ENCODE measurements at regions not wholly inside any gene's neighbourhood (a gene's known extent, or its start where the extent isn't known, plus 50 kb on each side); places are given as distances from the start of the nearest gene placed in this dataset.

- Histone ChIP-seq H3K9ac (no peak overlapping the region), H3K9me2 (no peaks in the 10 kb centered on the region), H2AFZ (ENCODE audit: low read depth) (no peak overlapping the region), H3F3A (replicated peaks; ENCODE audit: insufficient read depth) (no peaks in the 10 kb centered on the region), H3K9me3 (no peaks in the 10 kb centered on the region), H3K27me3 (ENCODE audit: insufficient read depth) (no peaks in the 10 kb centered on the region), H3K4me2 (no peak overlapping the region), H3K79me2 (ENCODE audit: insufficient read depth) (no peaks in the 10 kb centered on the region), H3K4me3 (ENCODE audit: low read depth in 2 of 2, low read length in 1 of 2) (no peak overlapping the region), H3K4me1 (ENCODE audit: control insufficient read depth in 1 of 2, insufficient read depth in 2 of 2, low read depth in 1 of 2, low read length in 1 of 2) (no peaks in the 10 kb centered on the region), H3K36me3 (replicated peaks in 1 of 2; ENCODE audit: control insufficient read depth in 1 of 2, insufficient read depth in 2 of 2, low read length in 1 of 2) (no peaks in the 10 kb centered on the region), H3K27ac (ENCODE audit: low read depth in 2 of 2, low read length in 1 of 2) (no peak overlapping the region), H4K20me1 (ENCODE audit: insufficient read depth) (no peaks in the 10 kb centered on the region)
- 4% methylated on average over 1 of the region's 1 CpG for WGBS (ENCODE audit: low lambda C conversion rate)
- no peak for DNase-seq
- ChIA-PET POLR2A (no interaction called here), CTCF (no interaction called here)
- no peak for TF ChIP-seq RXRA (IDR thresholded peaks at IDR 0.05; ENCODE audit: borderline replicate concordance, low read depth)
- TF ChIP-seq MAX (IDR thresholded peaks at IDR 0.05; ENCODE audit: low read depth), result no peak
- TF ChIP-seq SMC3 (IDR thresholded peaks at IDR 0.05; ENCODE audit: low read depth, low read length), result no peak
- no peak for TF ChIP-seq MXI1 (IDR thresholded peaks at IDR 0.05; ENCODE audit: low read depth, low read length)
- TF ChIP-seq, protein P1, sequence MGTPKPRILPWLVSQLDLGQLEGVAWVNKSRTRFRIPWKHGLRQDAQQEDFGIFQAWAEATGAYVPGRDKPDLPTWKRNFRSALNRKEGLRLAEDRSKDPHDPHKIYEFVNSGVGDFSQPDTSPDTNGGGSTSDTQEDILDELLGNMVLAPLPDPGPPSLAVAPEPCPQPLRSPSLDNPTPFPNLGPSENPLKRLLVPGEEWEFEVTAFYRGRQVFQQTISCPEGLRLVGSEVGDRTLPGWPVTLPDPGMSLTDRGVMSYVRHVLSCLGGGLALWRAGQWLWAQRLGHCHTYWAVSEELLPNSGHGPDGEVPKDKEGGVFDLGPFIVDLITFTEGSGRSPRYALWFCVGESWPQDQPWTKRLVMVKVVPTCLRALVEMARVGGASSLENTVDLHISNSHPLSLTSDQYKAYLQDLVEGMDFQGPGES (IDR thresholded peaks at IDR 0.05; ENCODE audit: low read depth, low read length), result no peak
- TF ChIP-seq, protein P2, sequence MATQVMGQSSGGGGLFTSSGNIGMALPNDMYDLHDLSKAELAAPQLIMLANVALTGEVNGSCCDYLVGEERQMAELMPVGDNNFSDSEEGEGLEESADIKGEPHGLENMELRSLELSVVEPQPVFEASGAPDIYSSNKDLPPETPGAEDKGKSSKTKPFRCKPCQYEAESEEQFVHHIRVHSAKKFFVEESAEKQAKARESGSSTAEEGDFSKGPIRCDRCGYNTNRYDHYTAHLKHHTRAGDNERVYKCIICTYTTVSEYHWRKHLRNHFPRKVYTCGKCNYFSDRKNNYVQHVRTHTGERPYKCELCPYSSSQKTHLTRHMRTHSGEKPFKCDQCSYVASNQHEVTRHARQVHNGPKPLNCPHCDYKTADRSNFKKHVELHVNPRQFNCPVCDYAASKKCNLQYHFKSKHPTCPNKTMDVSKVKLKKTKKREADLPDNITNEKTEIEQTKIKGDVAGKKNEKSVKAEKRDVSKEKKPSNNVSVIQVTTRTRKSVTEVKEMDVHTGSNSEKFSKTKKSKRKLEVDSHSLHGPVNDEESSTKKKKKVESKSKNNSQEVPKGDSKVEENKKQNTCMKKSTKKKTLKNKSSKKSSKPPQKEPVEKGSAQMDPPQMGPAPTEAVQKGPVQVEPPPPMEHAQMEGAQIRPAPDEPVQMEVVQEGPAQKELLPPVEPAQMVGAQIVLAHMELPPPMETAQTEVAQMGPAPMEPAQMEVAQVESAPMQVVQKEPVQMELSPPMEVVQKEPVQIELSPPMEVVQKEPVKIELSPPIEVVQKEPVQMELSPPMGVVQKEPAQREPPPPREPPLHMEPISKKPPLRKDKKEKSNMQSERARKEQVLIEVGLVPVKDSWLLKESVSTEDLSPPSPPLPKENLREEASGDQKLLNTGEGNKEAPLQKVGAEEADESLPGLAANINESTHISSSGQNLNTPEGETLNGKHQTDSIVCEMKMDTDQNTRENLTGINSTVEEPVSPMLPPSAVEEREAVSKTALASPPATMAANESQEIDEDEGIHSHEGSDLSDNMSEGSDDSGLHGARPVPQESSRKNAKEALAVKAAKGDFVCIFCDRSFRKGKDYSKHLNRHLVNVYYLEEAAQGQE (IDR thresholded peaks at IDR 0.05; ENCODE audit: low read depth, low read length), result no peak
- no peak for TF ChIP-seq FOXM1 (IDR thresholded peaks at IDR 0.05; ENCODE audit: low read depth)
- TF ChIP-seq JUND (IDR thresholded peaks at IDR 0.05), result no peak
- TF ChIP-seq, protein P3, sequence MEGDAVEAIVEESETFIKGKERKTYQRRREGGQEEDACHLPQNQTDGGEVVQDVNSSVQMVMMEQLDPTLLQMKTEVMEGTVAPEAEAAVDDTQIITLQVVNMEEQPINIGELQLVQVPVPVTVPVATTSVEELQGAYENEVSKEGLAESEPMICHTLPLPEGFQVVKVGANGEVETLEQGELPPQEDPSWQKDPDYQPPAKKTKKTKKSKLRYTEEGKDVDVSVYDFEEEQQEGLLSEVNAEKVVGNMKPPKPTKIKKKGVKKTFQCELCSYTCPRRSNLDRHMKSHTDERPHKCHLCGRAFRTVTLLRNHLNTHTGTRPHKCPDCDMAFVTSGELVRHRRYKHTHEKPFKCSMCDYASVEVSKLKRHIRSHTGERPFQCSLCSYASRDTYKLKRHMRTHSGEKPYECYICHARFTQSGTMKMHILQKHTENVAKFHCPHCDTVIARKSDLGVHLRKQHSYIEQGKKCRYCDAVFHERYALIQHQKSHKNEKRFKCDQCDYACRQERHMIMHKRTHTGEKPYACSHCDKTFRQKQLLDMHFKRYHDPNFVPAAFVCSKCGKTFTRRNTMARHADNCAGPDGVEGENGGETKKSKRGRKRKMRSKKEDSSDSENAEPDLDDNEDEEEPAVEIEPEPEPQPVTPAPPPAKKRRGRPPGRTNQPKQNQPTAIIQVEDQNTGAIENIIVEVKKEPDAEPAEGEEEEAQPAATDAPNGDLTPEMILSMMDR (IDR thresholded peaks at IDR 0.05), result no peak
Observed at GRCh38 chrX:147763131-147763530, 148.6 kb upstream of the FMR1 start.

GRCh38 chrX:147764868-147765267, 146.9 kb upstream of the FMR1 start:
- Histone ChIP-seq H3K36me3 (replicated peaks in 1 of 2; ENCODE audit: control insufficient read depth in 1 of 2, insufficient read depth in 2 of 2, low read length in 1 of 2) (no peaks in the 10 kb centered on the region), H3K27ac (ENCODE audit: low read depth in 2 of 2, low read length in 1 of 2) (no peak overlapping the region), H3K9ac (no peak overlapping the region), H3F3A (replicated peaks; ENCODE audit: insufficient read depth) (no peaks in the 10 kb centered on the region), H2AFZ (ENCODE audit: low read depth) (no peak overlapping the region), H3K4me2 (no peak overlapping the region), H3K4me3 (ENCODE audit: low read depth in 2 of 2, low read length in 1 of 2) (no peak overlapping the region), H3K9me3 (no peaks in the 10 kb centered on the region; the same call in 1 of the 2 replicates), H3K9me2 (no peaks in the 10 kb centered on the region), H3K4me1 (ENCODE audit: control insufficient read depth in 1 of 2, insufficient read depth in 2 of 2, low read depth in 1 of 2, low read length in 1 of 2) (no peaks in the 10 kb centered on the region), H3K79me2 (ENCODE audit: insufficient read depth) (no peaks in the 10 kb centered on the region), H4K20me1 (ENCODE audit: insufficient read depth) (no peaks in the 10 kb centered on the region), H3K27me3 (ENCODE audit: insufficient read depth) (no peaks in the 10 kb centered on the region)
- no peak for DNase-seq
- CTCF ChIA-PET, result no interaction called here
- TF ChIP-seq EP300 (IDR thresholded peaks at IDR 0.05; ENCODE audit: borderline replicate concordance in 1 of 2, low read depth in 1 of 2, low read length in 1 of 2) (no peak), SIN3A (IDR thresholded peaks at IDR 0.05; ENCODE audit: borderline replicate concordance, low read depth, low read length) (no peak), MEF2A (IDR thresholded peaks at IDR 0.05; ENCODE audit: borderline replicate concordance, low read depth) (no peak), USF1 (IDR thresholded peaks at IDR 0.05; ENCODE audit: borderline replicate concordance, low read depth) (no peak), YY1 (IDR thresholded peaks at IDR 0.05; ENCODE audit: low read depth) (no peak), TEAD4 (IDR thresholded peaks at IDR 0.05; ENCODE audit: borderline replicate concordance, insufficient read depth) (no peak)
- TF ChIP-seq, protein P2 (IDR thresholded peaks at IDR 0.05; ENCODE audit: low read depth, low read length), result no peak
- POLR2A ChIA-PET, result no interaction called here
- WGBS (ENCODE audit: low lambda C conversion rate), result 3% methylated on average over 1 of the region's 1 CpG

All from SK-N-SH (cell line).